Endothelial cell (in vitro differentiated cells): ENCODE measurements at regions not wholly inside any gene's neighbourhood (a gene's known extent, or its start where the extent isn't known, plus 50 kb on each side); places are given as distances from the start of the nearest gene placed in this dataset.

ENCODE experiments used
- DNase-seq: peaks from one replicate; pipeline ENCODE4 v3.0.0; 2021; ENCODE audit warnings: low spot score
- H3K27ac Mint-ChIP-seq: one replicate; pipeline ENCODE4 v1.8.0; 2021; ENCODE audit warnings: mixed read lengths, inconsistent platforms; ENCODE audit not compliant: unreplicated experiment
- H3K27me3 Mint-ChIP-seq: one replicate; pipeline ENCODE4 v1.8.0; 2021; ENCODE audit warnings: mild to moderate bottlenecking, moderate library complexity, mixed read lengths, inconsistent platforms; ENCODE audit not compliant: unreplicated experiment
- H3K36me3 Mint-ChIP-seq: one replicate; pipeline ENCODE4 v1.8.0; 2021; ENCODE audit warnings: mild to moderate bottlenecking, low read depth, mixed read lengths, inconsistent platforms; ENCODE audit not compliant: unreplicated experiment
- H3K4me1 Mint-ChIP-seq: one replicate; pipeline ENCODE4 v1.8.0; 2021; ENCODE audit warnings: mild to moderate bottlenecking, mixed read lengths, inconsistent platforms; ENCODE audit not compliant: unreplicated experiment
- H3K4me3 Mint-ChIP-seq: one replicate; pipeline ENCODE4 v1.8.0; 2021; ENCODE audit warnings: mild to moderate bottlenecking, mixed read lengths, inconsistent platforms; ENCODE audit not compliant: unreplicated experiment
- H3K9me3 Mint-ChIP-seq: one replicate; pipeline ENCODE4 v1.8.0; 2021; ENCODE audit warnings: mixed read lengths, inconsistent platforms; ENCODE audit not compliant: unreplicated experiment
- CTCF ChIP-seq: fragments of 200-600 bp; sonication (generic); IDR thresholded peaks from one replicate; pipeline ENCODE4 v1.5.0; 2021; ENCODE audit warnings: antibody characterized with exemption; ENCODE audit not compliant: unreplicated experiment

GRCh38 chr10:120286280-120286679 lies 170.7 kb upstream of the PLPP4 start:
- H3K9me3 Mint-ChIP-seq, result no peaks in the 10 kb centered on the region
- TF ChIP-seq CTCF, result no peak
- H3K27me3 Mint-ChIP-seq, result peaks cover 1% of the 10 kb centered on the region
- DNase-seq, result no peak
- H3K4me3 Mint-ChIP-seq, result no peak overlapping the region
- H3K4me1 Mint-ChIP-seq, result no peaks in the 10 kb centered on the region
- no peak overlapping the region for H3K27ac Mint-ChIP-seq
- no peaks in the 10 kb centered on the region for H3K36me3 Mint-ChIP-seq

GRCh38 chr10:120300513-120300912 lies 156.5 kb upstream of the PLPP4 start:
- TF ChIP-seq CTCF, result no peak
- H3K4me1 Mint-ChIP-seq, result peaks cover 23% of the 10 kb centered on the region
- H3K27me3 Mint-ChIP-seq, result no peaks in the 10 kb centered on the region
- no peak for DNase-seq
- H3K36me3 Mint-ChIP-seq, result no peaks in the 10 kb centered on the region
- no peaks in the 10 kb centered on the region for H3K9me3 Mint-ChIP-seq
- no peak overlapping the region for H3K4me3 Mint-ChIP-seq
- no peak overlapping the region for H3K27ac Mint-ChIP-seq

GRCh38 chr10:120308589-120308988 lies 148.4 kb upstream of the PLPP4 start:
- Mint-ChIP-seq H3K4me3 (no peak overlapping the region), H3K27ac (no peak overlapping the region), H3K36me3 (no peaks in the 10 kb centered on the region), H3K27me3 (no peaks in the 10 kb centered on the region), H3K9me3 (no peaks in the 10 kb centered on the region), H3K4me1 (peaks cover 4% of the 10 kb centered on the region)
- TF ChIP-seq CTCF, result no peak
- no peak for DNase-seq

GRCh38 chr10:120313715-120314114 lies 143.3 kb upstream of the PLPP4 start:
- no peak for TF ChIP-seq CTCF
- Mint-ChIP-seq H3K27ac (no peak overlapping the region), H3K36me3 (no peaks in the 10 kb centered on the region), H3K9me3 (no peaks in the 10 kb centered on the region), H3K27me3 (peaks cover 2% of the 10 kb centered on the region), H3K4me1 (no peaks in the 10 kb centered on the region), H3K4me3 (no peak overlapping the region)
- no peak for DNase-seq

- DNase-seq, result no peak
- Mint-ChIP-seq H3K9me3 (no peaks in the 10 kb centered on the region), H3K36me3 (no peaks in the 10 kb centered on the region), H3K27ac (no peak overlapping the region), H3K4me3 (no peak overlapping the region), H3K4me1 (no peaks in the 10 kb centered on the region), H3K27me3 (peaks cover 2% of the 10 kb centered on the region)
- TF ChIP-seq CTCF, result no peak
Measured at GRCh38 chr10:120314442-120314841, 142.6 kb upstream of the PLPP4 start.
